OCI-LY1 (cell line): ENCODE measurements at regions not wholly inside any gene's neighbourhood (a gene's known extent, or its start where the extent isn't known, plus 50 kb on each side); places are given as distances from the start of the nearest gene placed in this dataset.

ENCODE experiments used
- H2AFZ ChIP-seq: fragments of 200-600 bp; sonication (generic), shearing (Covaris generic); 2 replicates; pipeline ENCODE4 v1.6.0; 2014; ENCODE audit warnings: antibody characterized with exemption, mild to moderate bottlenecking, low read length
- H3F3A ChIP-seq: fragments of 200-600 bp; sonication (generic), shearing (Covaris generic); 2 replicates; pipeline ENCODE4 v1.6.0; 2014; ENCODE audit warnings: mild to moderate bottlenecking, antibody characterized with exemption, low read length, moderate library complexity; ENCODE audit not compliant: insufficient read depth
- H3K27ac ChIP-seq: fragments of 200-600 bp; sonication (generic); 2 replicates; pipeline ENCODE4 v1.5.1; 2014; ENCODE audit warnings: low read length, mixed run types, mild to moderate bottlenecking, low read depth; ENCODE audit not compliant: poor library complexity, severe bottlenecking
- H3K27me3 ChIP-seq: fragments of 200-600 bp; sonication (generic); 2 replicates; pipeline ENCODE4 v1.6.0; 2014; ENCODE audit warnings: antibody characterized with exemption, mild to moderate bottlenecking, low read length, moderate library complexity; ENCODE audit not compliant: insufficient read depth
- H3K36me3 ChIP-seq: fragments of 200-600 bp; sonication (generic); 2 replicates; pipeline ENCODE4 v1.6.1; 2014; ENCODE audit warnings: mild to moderate bottlenecking, antibody characterized with exemption, low read length, moderate library complexity, mixed read lengths; ENCODE audit not compliant: insufficient read depth
- H3K4me1 ChIP-seq: fragments of 200-600 bp; sonication (generic); 2 replicates; pipeline ENCODE4 v1.5.1; 2014; ENCODE audit warnings: mild to moderate bottlenecking, low read length, moderate library complexity; ENCODE audit not compliant: insufficient read depth, severe bottlenecking
- H3K4me2 ChIP-seq: fragments of 200-600 bp; sonication (generic), shearing (Covaris generic); 2 replicates; pipeline ENCODE4 v1.6.1; 2014; ENCODE audit warnings: low read length
- H3K4me3 ChIP-seq: fragments of 200-600 bp; sonication (generic); 2 replicates; pipeline ENCODE4 v1.5.1; 2014; ENCODE audit warnings: low read length, low read depth, mild to moderate bottlenecking, mixed read lengths; ENCODE audit not compliant: poor library complexity, severe bottlenecking
- H3K79me2 ChIP-seq: fragments of 200-600 bp; shearing (Covaris generic); 2 replicates; pipeline ENCODE4 v1.6.1; 2016; ENCODE audit warnings: mixed run types, low read length, mixed read lengths; ENCODE audit not compliant: insufficient read depth
- H3K9ac ChIP-seq: fragments of 200-600 bp; sonication (generic), shearing (Covaris generic); 2 replicates; pipeline ENCODE4 v1.6.1; 2014; ENCODE audit warnings: mild to moderate bottlenecking, low read length, mixed read lengths
- H3K9me2 ChIP-seq: fragments of 200-600 bp; sonication (generic), shearing (Covaris generic); 2 replicates; pipeline ENCODE4 v1.6.1; 2014; ENCODE audit warnings: low read depth, mild to moderate bottlenecking, low read length, mixed read lengths
- H3K9me3 ChIP-seq: fragments of 200-600 bp; shearing (Covaris generic); 2 replicates; pipeline ENCODE4 v1.6.1; 2014; ENCODE audit warnings: low read length, mixed read lengths
- H4K20me1 ChIP-seq: fragments of 200-600 bp; sonication (generic), shearing (Covaris generic); 2 replicates; pipeline ENCODE4 v1.6.0; 2016; ENCODE audit warnings: mild to moderate bottlenecking, low read length; ENCODE audit not compliant: insufficient read depth
- CTCF ChIP-seq: fragments of 200-600 bp; sonication (generic), shearing (Covaris generic); IDR thresholded peaks from 2 replicates; pipeline ENCODE4 v1.5.1; 2017; ENCODE audit warnings: mild to moderate bottlenecking, antibody characterized with exemption, low read length, moderate library complexity, mixed read lengths
- EZH2 ChIP-seq: fragments of 200-600 bp; sonication (generic), shearing (Covaris generic); IDR thresholded peaks from 2 replicates; pipeline ENCODE4 v1.8.0; 2017; ENCODE audit warnings: borderline replicate concordance, mixed run types, mild to moderate bottlenecking, antibody characterized with exemption, low read length, moderate library complexity, mixed read lengths

GRCh38 chr5:68047035-68047434, 168.5 kb upstream of the PIK3R1 start:
- peaks cover 4% of the 10 kb centered on the region for H3K4me1 ChIP-seq
- no peak for TF ChIP-seq CTCF
- peaks cover 6% of the 10 kb centered on the region for H3K9me3 ChIP-seq
- no peak overlapping the region for H3K27ac ChIP-seq
- H4K20me1 ChIP-seq = no peaks in the 10 kb centered on the region
- no peak overlapping the region for H3K9ac ChIP-seq
- H3K9me2 ChIP-seq = no peaks in the 10 kb centered on the region
- H2AFZ ChIP-seq = no peak overlapping the region
- H3K4me3 ChIP-seq = no peak overlapping the region
- H3K27me3 ChIP-seq = no peaks in the 10 kb centered on the region
- H3K4me2 ChIP-seq = no peak overlapping the region
- no peaks in the 10 kb centered on the region for H3K79me2 ChIP-seq
- H3K36me3 ChIP-seq = no peaks in the 10 kb centered on the region
- H3F3A ChIP-seq = no peaks in the 10 kb centered on the region

GRCh38 chr5:68046445-68046844, 169.1 kb upstream of the PIK3R1 start:
- H2AFZ ChIP-seq = no peak overlapping the region
- no peak overlapping the region for H3K27ac ChIP-seq
- no peak overlapping the region for H3K4me3 ChIP-seq
- H3K79me2 ChIP-seq = no peaks in the 10 kb centered on the region
- TF ChIP-seq CTCF = no peak
- TF ChIP-seq EZH2 = no peak
- peaks cover 5% of the 10 kb centered on the region for H3K4me1 ChIP-seq
- no peaks in the 10 kb centered on the region for H4K20me1 ChIP-seq
- H3K27me3 ChIP-seq = no peaks in the 10 kb centered on the region
- no peak overlapping the region for H3K9ac ChIP-seq
- H3K9me3 ChIP-seq = peaks cover 6% of the 10 kb centered on the region
- no peaks in the 10 kb centered on the region for H3F3A ChIP-seq
- H3K9me2 ChIP-seq = no peaks in the 10 kb centered on the region
- no peaks in the 10 kb centered on the region for H3K36me3 ChIP-seq
- H3K4me2 ChIP-seq = no peak overlapping the region

DNA sequence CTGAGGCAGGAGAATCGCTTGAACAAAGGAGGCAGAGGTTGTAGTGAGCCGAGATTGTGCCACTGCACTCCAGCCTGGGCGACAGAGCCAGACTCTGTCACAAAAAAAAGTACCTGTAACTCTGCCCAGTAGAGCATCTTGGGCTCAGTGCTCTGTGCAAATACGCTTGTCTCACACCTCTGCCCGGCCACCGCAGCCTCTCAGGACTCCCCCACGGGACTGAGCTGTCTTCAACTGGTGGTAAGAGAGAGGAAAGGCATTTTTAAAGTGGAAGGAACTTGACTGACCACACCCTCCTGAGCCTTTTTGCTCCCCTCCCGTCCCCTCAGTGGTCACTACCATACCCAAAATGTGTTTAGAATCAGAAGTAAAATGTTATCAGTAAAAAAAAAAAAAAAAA, 174.3 kb upstream of the PIK3R1 start:
- Histone ChIP-seq H3K79me2 (no peaks in the 10 kb centered on the region), H2AFZ (no peak overlapping the region), H3K4me3 (no peak overlapping the region), H3K4me2 (no peak overlapping the region), H3K9me3 (no peaks in the 10 kb centered on the region), H3K4me1 (peaks cover 5% of the 10 kb centered on the region), H3K9ac (no peak overlapping the region), H3K36me3 (no peaks in the 10 kb centered on the region), H4K20me1 (no peaks in the 10 kb centered on the region), H3F3A (no peaks in the 10 kb centered on the region), H3K27ac (no peak overlapping the region), H3K27me3 (no peaks in the 10 kb centered on the region), H3K9me2 (no peaks in the 10 kb centered on the region)
- TF ChIP-seq EZH2 = no peak
- TF ChIP-seq CTCF = no peak
